ENCODE measurements at regions not wholly inside any gene's neighbourhood (a gene's known extent, or its start where the extent isn't known, plus 50 kb on each side); places are given as distances from the start of the nearest gene placed in this dataset.

DNA sequence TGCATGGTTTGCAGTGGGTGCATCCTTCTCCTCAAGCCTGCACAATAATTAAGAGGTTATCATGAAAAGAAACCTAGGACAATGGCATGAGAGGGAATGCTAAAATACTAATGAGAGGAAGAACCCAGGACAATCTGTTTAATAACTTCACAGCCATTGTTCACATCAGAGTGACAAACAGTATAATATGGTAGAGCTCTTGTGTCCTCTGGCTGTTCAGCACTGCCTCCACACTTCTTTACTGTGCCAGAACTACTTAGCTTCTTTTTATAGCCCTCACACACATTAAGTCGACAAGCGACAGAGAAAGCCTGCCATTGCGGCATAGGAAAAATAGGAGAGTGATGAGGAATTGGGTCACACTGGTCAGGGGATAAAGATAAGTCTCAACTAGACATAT, 65.0 kb upstream of the MEIS2 start:
- no peak for DNase-seq

DNA sequence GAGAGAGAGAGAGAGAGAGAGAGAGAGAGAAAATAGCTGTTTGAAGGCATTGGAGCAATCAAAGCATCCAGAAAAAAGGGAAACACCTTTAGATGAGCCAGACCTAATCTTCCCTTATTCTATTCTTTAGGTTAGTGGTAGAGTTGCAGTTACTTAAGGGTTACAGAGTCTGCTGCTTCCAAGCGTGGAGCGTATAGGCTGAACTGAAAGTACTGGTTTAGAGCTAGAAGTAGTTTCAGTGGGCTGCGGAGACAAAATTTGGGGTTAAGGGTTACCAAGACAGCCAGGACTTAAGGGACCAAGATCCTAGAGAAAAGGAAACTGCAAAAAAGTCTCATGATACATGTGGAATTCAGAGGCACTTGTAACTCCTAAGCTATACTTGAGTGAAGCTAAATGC, 66.1 kb upstream of the MEIS2 start:
- DNase-seq = no peak

DNA sequence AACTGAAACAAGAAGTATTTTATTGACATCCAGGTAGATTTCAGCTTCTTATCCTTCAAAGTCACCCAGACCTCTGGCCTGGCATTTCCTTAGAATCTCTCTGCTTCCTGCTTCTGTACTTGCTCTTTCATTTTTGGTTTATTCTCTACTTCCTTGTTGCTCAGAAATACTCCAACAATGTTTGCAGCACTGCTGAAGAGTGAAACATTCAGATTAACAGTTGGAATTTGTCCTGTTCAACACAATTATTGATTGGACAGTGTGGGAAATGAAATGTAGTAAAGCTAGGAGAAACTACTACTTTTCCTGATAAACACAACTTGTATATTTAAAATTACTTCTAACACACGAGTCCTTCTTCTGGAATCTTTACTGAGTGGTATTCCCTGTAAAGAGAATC, 81.0 kb upstream of the MEIS2 start:
- DNase-seq = no peak

DNA sequence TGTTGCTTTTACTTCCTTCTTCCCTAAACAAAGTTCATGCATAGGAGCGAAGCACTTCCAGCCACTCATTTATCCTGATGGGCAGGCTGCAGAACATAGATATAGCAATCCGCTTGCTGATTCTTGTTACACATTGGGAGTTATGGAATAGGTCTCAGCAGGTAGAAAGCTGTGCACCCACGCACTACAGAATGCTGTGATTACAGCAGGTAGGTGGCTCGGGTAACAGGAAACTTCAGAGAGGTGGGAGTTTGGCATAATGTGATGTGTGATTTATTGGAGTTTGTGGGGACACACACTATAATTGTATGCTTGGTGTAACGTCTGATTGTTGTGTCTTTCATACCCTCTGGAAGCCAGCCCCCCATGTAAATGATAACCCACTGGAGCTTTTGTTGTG, 99.2 kb upstream of the MEIS2 start:
- no peak for DNase-seq

DNA sequence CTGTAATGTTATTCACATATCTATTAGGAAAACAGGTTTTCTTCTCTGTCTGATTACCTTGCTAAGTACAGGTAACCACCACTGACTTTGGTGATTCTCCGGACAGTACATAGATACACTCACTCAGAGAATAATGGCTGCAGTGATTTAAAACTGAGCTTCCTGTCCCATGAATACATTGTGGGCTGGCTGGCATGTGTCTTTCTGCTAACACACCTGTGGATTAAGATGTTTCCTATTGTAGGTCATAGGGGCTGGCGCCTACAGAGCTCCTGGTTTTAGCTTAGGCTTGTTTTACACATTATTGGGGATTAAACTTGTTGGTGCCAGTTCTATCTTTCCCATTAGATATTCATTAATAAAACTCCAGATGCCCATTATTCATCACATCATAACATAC, 102.7 kb upstream of the MEIS2 start:
- DNase-seq = no peak

DNA sequence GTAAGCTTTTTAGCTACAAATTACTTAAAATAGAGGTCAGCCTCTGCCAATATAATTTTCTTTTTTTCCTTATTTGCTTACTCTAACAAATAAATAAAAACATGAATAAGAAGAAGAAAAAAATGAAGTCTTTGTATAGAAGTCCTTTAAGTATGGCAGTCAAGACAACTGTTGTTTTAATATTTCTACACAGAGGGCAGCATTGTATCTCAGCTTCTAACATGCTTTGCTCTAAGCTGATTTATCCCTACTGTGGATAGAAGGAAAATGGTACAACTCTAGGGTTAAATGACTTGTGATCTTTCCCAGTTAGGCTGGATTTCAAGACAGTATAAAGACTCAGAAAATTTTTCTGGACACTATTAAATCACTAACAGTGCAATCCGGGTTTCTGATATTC, 104.3 kb upstream of the MEIS2 start:
- peak; percentile 2 for DNase-seq

DNA sequence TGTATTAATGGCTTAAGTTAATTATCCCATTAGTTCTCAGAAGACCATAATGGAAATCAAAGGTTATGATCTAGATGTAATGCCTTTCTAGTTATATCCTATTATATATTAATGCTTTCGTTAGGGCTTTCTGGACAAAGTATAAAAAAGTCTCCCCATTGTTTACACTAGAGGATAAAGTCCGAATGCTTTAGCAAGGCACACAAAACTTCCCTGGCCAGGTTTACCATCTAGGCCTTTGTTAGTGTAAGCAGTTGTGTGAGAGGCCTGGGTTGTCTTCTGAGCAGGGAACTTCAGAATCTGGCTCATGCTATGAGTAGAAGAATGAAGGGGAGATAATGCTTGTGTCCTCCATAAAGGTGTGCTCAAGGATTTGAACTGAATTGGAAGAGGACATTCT, 106.3 kb upstream of the MEIS2 start:
- no peak for DNase-seq

DNA sequence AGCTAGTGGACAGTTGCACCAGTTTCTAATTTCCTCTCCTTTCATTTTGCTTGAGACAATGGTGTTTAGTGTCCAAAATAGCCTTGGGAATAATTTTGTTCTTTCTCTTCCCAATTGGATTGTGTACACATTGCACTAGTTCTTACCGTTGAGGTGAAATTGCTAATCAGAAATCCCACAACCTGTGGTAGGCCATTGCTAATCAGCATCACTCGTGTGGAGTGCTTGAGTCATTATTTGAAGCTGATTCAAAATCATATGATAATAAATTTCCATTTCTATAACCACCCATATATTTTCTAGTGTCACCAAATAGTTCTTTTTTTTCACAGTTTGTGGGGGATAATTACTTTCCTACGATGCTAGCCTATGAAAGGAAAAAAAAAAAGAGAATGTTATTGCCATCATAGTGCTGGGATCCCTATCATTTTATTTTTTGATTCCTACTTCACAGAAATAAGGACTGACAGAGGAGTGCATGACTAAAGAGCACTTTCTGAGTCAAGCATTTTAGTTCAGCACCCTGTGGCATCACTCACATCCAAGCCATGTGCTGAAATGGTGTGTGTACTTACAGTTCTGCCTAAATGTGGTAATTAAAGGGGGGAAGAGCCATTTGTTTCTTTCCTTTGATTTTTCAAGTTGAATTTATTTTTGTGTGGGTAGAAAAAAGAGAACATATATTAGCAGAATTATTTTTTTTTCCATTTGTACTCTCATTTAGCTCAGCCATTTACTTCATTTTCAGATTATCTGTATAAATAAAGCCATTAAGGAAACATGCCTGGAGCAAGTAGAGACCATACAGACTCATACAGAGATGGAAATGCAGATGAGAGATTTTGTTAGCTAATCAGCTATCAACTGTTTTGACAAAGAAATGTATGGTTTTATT, 108.0 kb upstream of the MEIS2 start:
- no peak for DNase-seq

DNA sequence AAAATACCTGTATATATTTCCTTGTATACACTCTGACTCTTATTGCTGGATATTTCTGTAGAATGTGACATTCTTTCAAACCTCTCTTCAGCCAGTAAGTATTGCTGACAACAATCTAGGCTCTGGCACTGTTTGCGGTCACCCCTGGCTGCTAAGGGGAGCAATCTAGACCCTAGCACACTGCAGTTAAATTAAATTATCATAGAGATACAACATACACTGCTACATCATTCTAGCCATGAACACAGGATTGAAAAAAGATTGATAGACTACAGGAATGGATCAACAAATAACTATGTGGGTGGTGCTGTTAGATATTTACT, 108.7 kb upstream of the MEIS2 start:
- DNase-seq = no peak

DNA sequence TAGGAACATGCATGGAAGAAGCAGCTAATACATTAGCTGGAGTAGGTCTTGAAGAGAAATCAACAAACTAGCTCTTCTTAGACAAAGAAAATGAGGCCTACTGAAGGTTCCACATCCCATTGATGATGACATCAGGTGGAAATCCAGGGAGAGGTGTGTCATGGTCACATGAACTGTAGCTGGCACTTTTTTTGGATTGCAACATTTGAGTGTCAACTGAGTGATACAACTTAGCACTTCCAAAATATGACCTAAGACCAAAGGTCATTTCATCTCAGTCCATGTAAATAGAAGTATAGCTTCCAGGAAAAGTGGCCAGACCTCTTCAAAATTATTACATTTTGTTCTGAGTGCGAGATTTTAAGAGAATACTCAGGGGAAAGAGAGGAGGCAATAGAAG, 117.2 kb upstream of the MEIS2 start:
- DNase-seq = no peak

DNA sequence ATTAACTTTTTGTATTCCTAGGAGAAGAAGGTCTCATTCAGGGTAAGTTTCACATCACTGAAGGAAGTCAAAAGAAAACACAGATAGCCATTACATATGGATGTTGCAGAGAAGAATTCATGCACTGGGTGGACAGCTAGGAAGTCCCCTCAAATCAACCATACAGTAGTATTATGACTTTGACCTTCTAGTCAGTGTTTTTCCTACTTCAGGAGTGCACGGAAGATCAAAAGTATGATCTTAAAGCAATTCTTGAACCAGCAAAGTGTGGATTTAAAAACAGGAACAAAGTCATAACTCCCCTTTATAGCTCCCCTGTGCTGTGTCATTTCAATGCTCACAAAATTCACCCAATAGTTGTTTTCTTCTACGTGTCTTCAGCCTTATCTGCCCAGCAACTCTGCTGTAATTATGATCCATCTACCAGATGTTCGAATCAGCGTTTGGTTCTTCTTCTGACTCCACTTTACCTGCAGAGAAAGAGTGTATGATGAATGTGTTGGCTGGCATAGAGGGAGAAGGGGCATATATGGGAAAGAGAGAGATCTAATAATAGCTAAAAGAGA, 118.1 kb upstream of the MEIS2 start:
- no peak for DNase-seq

DNA sequence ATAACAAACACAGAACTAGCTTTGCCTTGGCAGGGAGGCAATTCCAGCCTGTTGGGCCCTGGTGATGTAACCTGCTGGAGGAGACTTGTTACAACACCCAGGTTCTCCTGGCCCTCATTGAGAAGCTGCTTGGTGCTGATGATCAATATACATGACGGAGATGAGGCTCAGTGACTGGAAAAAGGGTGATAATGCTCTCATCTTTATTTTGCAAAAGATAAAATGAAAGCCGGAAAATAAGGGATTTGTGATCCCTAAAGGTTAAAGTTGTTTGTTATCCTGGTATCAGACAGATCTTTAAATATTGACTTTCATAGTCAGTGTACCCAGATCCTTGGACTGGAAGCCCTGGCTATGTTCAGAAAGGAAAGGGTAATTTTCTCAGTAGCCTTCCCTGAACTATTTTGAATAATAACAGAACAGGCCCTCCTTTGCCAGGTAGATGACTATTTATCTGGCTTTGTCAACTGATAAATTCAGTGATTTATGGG, 118.9 kb upstream of the MEIS2 start:
- no peak for DNase-seq

DNA sequence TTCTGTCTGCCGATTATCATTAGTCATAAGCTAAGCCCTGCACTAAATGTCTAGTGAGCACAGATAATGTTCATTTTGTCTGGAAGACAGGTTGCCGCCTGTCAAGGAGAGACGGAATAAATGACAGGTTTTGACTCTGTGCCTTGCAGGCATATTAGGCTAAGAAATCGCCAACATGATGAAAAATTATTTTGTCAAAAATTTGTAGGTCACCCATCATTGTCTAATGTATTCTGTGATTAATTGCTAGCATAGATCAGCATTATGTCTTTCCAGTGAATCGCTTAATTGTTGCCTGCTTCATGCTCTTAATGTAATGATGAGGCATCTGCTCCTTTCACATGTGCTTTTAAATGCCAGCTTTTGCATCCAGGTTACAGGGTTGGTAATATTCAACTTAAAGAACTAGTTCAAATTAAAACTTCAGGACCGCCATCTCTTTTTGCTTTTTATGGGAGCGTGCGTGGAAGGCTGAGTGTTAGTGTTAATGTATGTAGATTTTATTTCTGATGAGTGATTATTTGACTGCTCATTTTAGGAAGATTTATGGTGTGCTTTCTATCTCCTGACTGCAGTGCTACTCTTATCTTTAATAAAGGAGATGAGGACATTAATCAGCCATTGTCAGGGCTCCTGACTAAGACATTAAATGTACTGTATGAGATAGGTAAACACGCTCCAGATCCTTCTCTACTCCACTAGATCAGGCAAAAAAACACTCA, 120.8 kb upstream of the MEIS2 start:
- no peak for DNase-seq

DNA sequence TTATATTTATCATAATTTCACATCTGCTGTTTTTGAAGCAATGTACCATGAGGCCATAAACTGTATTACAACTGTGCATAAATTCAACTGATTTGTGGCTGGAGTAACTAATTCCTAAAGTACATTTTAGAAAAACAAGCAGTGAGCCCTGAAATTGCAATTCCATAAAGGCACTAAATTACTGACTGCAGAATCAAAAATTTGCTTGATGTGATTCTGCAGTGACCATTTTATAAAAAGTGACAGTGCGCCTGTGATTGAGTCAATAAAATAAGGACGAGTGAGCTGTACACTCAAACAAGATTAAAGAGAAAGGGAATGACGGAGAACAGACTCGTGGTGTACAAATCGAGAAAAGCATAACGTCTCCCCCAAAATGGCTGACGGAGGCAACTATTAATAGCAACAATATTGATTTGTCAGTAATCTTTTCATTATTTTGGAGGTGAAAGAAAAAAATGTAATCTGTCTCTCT, 121.4 kb upstream of the MEIS2 start:
- DNase-seq = no peak

DNA sequence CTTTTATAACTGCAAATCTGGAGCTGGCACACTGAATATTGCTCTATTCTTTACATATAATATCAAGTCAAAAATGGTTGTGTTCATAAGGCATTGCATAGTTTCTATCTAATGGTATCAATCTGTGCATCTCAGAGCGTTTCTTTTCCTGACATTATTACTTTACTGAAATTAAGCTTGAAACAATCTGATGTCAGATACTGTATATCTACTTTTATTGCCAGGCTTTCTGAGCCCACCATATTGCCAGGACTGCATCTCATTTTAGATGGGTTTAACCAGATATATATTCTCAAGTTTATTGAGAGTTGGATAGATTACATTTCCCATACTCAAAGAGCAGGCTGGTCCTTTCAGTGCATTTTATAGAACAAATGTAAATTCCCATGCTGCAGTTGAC, 122.7 kb upstream of the MEIS2 start:
- DNase-seq = no peak

DNA sequence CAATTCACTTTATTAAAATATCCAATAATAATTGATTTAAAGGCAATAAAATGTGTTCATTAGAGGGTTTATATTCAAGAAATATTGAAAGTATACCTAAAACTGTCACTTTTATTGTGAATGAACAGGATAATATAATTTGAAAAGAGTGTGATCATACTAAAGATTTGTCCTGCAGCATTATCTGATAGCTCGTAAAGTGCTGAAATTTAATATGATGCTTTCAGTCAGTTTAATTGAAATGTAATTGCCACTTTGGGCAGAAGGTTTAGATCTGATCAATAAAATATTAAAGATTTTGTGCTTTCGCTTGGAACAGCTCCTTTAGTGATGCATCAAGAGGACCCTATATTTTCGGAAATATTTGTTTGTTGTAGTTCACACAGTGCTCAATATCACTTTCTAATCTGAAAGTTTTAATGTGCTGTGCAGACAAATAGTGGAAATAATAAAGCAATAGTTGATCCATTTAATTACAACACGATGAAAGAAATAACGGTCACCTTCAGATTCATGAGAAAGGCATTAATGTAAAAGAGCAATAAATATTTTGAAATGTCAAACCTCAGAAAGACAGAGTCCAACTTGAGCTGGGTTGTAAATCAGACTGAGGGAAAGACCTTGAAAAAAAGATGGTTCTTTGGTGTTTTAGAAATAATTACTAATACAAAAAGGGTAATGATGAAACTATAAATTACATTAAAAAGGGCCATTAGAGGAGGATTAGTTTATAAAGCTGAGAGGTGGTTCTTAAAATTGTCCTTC, 129.7 kb upstream of the MEIS2 start:
- no peak for DNase-seq

DNA sequence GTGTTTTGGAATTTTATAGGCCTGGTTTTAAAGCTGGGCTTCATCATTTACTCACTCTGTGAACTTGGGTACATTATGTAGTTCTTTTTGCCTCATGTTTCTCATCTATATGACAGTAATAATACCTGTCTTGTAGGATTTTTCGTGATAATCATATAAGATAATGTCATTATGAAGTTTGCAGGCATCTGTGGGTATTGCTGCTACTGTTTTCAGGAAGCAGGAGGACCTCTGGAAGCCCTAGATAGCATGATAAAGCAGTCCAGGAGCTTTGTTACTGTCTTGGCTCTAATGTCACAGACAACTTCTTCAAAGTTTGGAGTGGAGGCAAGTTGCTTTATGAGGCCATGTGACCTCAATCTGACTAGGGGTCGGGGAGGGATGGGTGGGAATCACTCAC, 145.0 kb upstream of the MEIS2 start:
- DNase-seq = no peak

DNA sequence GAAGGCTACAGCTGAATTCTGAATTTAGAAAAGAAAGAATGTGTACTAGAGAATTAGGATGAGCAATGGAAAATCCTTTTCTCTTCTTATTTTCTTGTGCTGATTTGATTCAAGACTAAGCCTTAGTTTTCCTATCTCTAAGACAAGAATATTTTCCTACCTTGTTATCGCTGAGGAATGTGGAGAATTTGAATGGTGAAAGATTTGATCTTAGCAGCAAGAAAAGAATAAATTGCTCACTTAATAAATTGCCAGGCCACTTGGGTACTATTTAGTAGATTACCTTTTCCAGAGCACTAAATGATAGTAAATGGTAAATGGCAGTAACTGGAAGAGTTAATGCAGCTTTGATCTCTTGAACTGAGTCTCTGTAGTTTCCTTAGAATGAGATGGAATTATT, 145.7 kb upstream of the MEIS2 start:
- peak; percentile 2 for DNase-seq

DNA sequence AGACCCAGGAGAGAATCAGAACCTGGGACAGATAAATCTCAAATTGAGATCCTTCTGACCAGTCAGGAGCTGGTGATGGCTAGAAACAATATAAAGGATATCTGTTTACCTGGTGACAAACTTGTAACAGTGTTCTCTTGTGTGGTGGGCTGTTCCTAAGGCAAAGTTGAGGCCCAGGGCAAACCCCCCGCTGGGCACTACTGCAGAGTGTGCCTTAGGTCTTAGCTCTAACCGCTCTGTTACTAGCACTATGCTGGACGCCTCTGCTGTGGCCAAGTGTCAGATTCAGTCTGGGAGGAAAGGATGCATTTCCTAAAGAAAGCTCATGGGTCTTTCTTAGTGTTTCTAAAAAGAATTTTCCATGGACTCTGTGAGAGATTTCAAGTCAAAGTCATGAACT, 146.5 kb upstream of the MEIS2 start:
- DNase-seq = no peak

DNA sequence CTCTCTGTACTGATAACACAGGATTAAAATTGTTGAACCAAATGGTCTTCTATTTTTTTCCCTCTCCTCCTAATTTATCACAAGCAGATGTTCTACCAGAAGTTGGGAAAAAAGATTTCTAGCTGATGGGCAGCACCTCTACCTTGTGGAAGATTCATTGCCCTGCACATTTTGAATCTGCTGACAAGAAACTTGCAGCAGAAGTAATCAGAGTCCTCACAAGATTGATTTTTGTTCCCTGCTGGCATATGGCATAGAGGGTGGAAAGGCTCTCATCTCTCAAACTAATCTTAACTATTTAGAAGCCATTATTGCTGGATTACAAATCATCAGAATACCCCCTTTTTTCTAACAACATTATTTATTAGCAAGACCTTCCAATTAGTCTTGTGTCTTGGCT, 148.9 kb upstream of the MEIS2 start:
- no peak for DNase-seq

DNA sequence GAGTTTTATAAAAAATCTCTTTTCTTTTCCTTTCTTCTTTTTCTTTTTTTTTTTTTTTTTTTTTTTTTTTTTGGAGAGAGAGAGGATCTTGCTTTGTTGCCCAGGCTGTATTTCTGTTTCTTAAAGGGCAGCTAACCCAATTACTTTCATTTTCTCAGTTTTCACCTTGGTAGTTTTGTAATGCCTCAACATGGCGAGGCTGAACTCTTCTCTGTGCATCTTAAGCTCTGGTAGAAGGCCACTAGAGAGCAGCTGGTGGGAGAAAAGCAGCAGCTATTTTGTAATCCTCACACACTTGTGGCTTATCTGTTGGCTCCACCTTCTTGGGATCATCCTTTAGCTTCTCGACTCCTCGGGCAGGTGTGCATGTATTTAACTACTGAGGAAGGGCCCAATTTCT, 152.2 kb upstream of the MEIS2 start:
- no peak for DNase-seq

DNA sequence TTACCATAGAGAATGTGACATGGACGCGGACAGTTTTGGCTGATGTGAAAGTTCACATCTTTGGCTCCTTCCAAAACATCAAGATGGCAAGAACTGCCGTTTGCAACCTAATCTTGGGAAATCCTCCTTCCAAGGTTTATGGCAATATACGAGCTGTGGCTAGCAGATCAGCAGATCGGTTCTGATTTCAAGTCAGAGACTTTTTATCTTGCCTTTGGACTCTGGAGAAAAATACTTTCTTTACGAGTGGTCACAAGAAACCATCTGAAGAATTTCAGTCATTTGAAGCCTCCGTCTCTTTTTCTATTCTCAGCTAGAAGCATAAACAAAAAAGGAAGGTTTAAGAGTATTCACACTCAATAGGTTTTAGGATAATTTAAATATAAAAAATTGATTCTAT, 153.5 kb upstream of the MEIS2 start:
- peak; percentile 53 for DNase-seq

DNA sequence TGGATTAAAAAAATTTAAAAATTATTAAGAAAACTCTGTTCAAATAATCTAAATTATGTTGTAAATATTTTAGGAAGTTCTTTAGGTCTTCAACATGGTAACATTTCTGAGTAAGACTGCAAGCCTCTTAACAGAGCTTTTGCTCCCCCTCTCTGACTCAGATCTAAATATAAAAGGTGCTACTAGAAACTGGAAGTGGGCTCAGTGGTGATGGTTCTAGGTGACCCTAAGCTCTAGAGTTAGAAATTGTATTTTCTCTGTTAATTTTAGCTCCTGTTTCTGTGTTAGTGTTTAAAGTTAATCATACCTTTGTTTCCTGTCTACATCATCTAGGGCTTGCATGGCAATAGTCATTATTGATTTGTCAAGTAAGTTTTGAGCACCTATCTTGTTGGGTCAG, 159.9 kb upstream of the MEIS2 start:
- DNase-seq = no peak

Data from EL (cell line).